K562 (cell line): ENCODE measurements at regions not wholly inside any gene's neighbourhood (a gene's known extent, or its start where the extent isn't known, plus 50 kb on each side); places are given as distances from the start of the nearest gene placed in this dataset.

ENCODE experiments used
- ATAC-seq: fragments of 200-7000 bp; cut with Tn5 transposase; 3 replicates; pipeline ENCODE4 v1.9.1; 2020; ENCODE audit warnings: moderate library complexity
- BruUV-seq: library from RNA; stranded (reverse); fragments of 400-500 nt; replicated peaks from 2 replicates; lab custom pipeline; 2021; lab: Mats Ljungman, UMichigan
- CTCF ChIA-PET: fragments of 300-600 bp; formaldehyde crosslinking; extraction: SDS; loops from one replicate; lab custom pipeline; 2021; ENCODE audit warnings: low intra/inter-chr PET ratio; lab: Yijun Ruan, JAX
- POLR2A ChIA-PET: fragments of 300-600, 350-650 bp; sonication (Branson Sonifier 250); formaldehyde crosslinking; extraction: SDS; loops from one replicate; lab custom pipeline; 2021; ENCODE audit warnings: antibody characterized with exemption, inconsistent platforms; lab: Yijun Ruan, JAX
- DNase-seq, 4 experiments: peaks; one replicate each; pipeline versions ENCODE4 v3.0.0 to v3.0.0-alpha.2; 2011 to 2018; ENCODE audit warnings: low spot score in 3 of 4, mixed read lengths in 3 of 4; ENCODE audit errors: extremely low read depth in 1 of 4
- FAIRE-seq: peaks from 2 replicates; lab custom pipeline; 2011; peaks lifted over from hg19 to GRCh38; lab: Jason Lieb, UNC
- H2AFZ ChIP-seq: 2 replicates; pipeline ENCODE4 v1.6.0; 2011; ENCODE audit warnings: low read depth, low read length, control low read depth, inconsistent platforms
- H3K27ac ChIP-seq: fragments of 200-600 bp; 3 replicates; pipeline ENCODE4 v1.8.0; 2011; ENCODE audit warnings: low read depth, mild to moderate bottlenecking, control low read depth, inconsistent platforms, low read length, moderate library complexity, mixed read lengths; ENCODE audit errors: extremely low read depth
- H3K27me3 ChIP-seq, 2 experiments: fragments of 300-600 bp in 1 of 2; 2 replicates in 1 of 2; 3 replicates in 1 of 2; pipeline versions ENCODE4 v1.6.0 to v1.8.0; 2011; ENCODE audit warnings: inconsistent platforms in 2 of 2, low read length in 2 of 2, mild to moderate bottlenecking in 1 of 2, mixed read lengths in 1 of 2, moderate library complexity in 1 of 2; ENCODE audit not compliant: control insufficient read depth in 2 of 2, insufficient read depth in 2 of 2
- H3K36me3 ChIP-seq: fragments of 300-600 bp; 3 replicates; pipeline ENCODE4 v1.8.0; 2011; ENCODE audit warnings: mild to moderate bottlenecking, low read length, inconsistent platforms; ENCODE audit not compliant: control insufficient read depth, insufficient read depth
- H3K4me1 ChIP-seq, 2 experiments: fragments of 200-600 bp in 1 of 2; replicated peaks in 1 of 2; 2 replicates in 1 of 2; 3 replicates in 1 of 2; pipeline versions ENCODE4 v1.5.1 to v1.8.0; 2011; ENCODE audit warnings: inconsistent platforms in 2 of 2, low read length in 2 of 2, mild to moderate bottlenecking in 1 of 2, mixed read lengths in 1 of 2, moderate library complexity in 1 of 2; ENCODE audit not compliant: control insufficient read depth in 2 of 2, insufficient read depth in 2 of 2
- H3K4me2 ChIP-seq: 2 replicates; pipeline ENCODE4 v1.6.1; 2011; ENCODE audit warnings: low read length, control low read depth, inconsistent platforms, mixed read lengths; ENCODE audit not compliant: insufficient read depth
- H3K4me3 ChIP-seq: fragments of 200-600 bp; sonication (generic), shearing (Covaris generic); 2 replicates; pipeline ENCODE4 v1.5.1; 2016; ENCODE audit warnings: control low read depth, inconsistent platforms
- H3K79me2 ChIP-seq: fragments of 200-600 bp; 3 replicates; pipeline ENCODE4 v1.8.0; 2011; ENCODE audit warnings: low read length, inconsistent platforms; ENCODE audit not compliant: control insufficient read depth, insufficient read depth
- H3K9ac ChIP-seq, 2 experiments: 2 replicates each; pipeline versions ENCODE4 v1.6.0 to v1.6.1; 2011; ENCODE audit warnings: low read depth in 2 of 2, low read length in 2 of 2, control low read depth in 1 of 2, inconsistent platforms in 1 of 2, mild to moderate bottlenecking in 1 of 2, mixed read lengths in 1 of 2; ENCODE audit not compliant: insufficient read depth in 1 of 2
- H3K9me1 ChIP-seq: one replicate; pipeline ENCODE4 v1.6.0; 2011; ENCODE audit warnings: inconsistent platforms, mild to moderate bottlenecking, low read length, moderate library complexity; ENCODE audit not compliant: control insufficient read depth, insufficient read depth
- H3K9me3 ChIP-seq: replicated peaks from 2 replicates; pipeline ENCODE4 v1.5.1; 2011; ENCODE audit warnings: low read depth, low read length, inconsistent platforms; ENCODE audit not compliant: control insufficient read depth, insufficient read depth
- H4K20me1 ChIP-seq: replicated peaks from 2 replicates; pipeline ENCODE4 v1.6.1; 2011; ENCODE audit warnings: low read length, inconsistent platforms, mixed read lengths; ENCODE audit not compliant: control insufficient read depth, insufficient read depth
- AFF4 ChIP-seq: sonication (generic); formaldehyde crosslinking; IDR thresholded peaks from 2 replicates; pipeline ENCODE4 v1.8.0; 2023; ENCODE audit warnings: mild to moderate bottlenecking, missing genetic modification reagents
- CCNT2 ChIP-seq: IDR thresholded peaks from 2 replicates; pipeline ENCODE4 v1.6.1; 2011; ENCODE audit warnings: borderline replicate concordance, low read depth, mild to moderate bottlenecking, moderate library complexity, mixed read lengths, low read length; ENCODE audit not compliant: insufficient read length; ENCODE audit errors: extremely low read depth
- CHD2 ChIP-seq: IDR thresholded peaks from 2 replicates; pipeline ENCODE4 v1.6.1; 2011; ENCODE audit warnings: low read depth, low read length
- CREB3 ChIP-seq: fragments of 450-650 bp; conservative IDR thresholded peaks from 2 replicates; pipeline ENCODE4 v1.6.1; 2016; ENCODE audit warnings: missing genetic modification characterization, low read depth, mild to moderate bottlenecking, missing compliant biosample characterization, moderate library complexity
- E2F3 ChIP-seq: fragments of 250-450 bp; sonication (Bioruptor Pico); IDR thresholded peaks from 2 replicates; pipeline ENCODE4 v1.4.0; 2020; ENCODE audit warnings: mild to moderate bottlenecking
- JUNB ChIP-seq: fragments of 450-650 bp; formaldehyde crosslinking; conservative IDR thresholded peaks from 2 replicates; pipeline ENCODE4 v1.4.0; 2020; ENCODE audit warnings: mild to moderate bottlenecking
- LEF1 ChIP-seq: fragments of 450-650 bp; IDR thresholded peaks from 2 replicates; pipeline ENCODE4 v1.6.1; 2016; ENCODE audit warnings: mild to moderate bottlenecking
- NR2C2 ChIP-seq, 2 experiments: fragments of 200-800 bp in 1 of 2; sonication (Bioruptor generic) in 1 of 2; sonication (generic) in 1 of 2; formaldehyde crosslinking in 1 of 2; IDR thresholded peaks; 2 replicates each; pipeline versions ENCODE4 v1.6.1 to v1.8.0; 2016 to 2022; ENCODE audit warnings: mild to moderate bottlenecking in 1 of 2, missing compliant biosample characterization in 1 of 2, missing genetic modification characterization in 1 of 2, missing genetic modification reagents in 1 of 2
- PURB ChIP-seq: sonication (generic); formaldehyde crosslinking; IDR thresholded peaks from 2 replicates; pipeline ENCODE4 v1.9.0; 2021; ENCODE audit warnings: low read depth, mild to moderate bottlenecking, missing genetic modification reagents
- RHOXF2B ChIP-seq: fragments of 250-450 bp; sonication (Bioruptor Pico); conservative IDR thresholded peaks from 2 replicates; pipeline ENCODE4 v1.5.1; 2021
- TAF15 ChIP-seq: fragments of 200-400 bp; formaldehyde crosslinking; IDR thresholded peaks from 2 replicates; pipeline ENCODE4 v1.6.1; 2017; ENCODE audit warnings: mild to moderate bottlenecking, low read depth, low read length, moderate library complexity
- ZHX1 ChIP-seq: fragments of 150-350 bp; conservative IDR thresholded peaks from 2 replicates; pipeline ENCODE4 v1.6.1; 2014; ENCODE audit warnings: low read length
- ZNF121 ChIP-seq: sonication (generic); formaldehyde crosslinking; conservative IDR thresholded peaks from 2 replicates; pipeline ENCODE4 v1.8.0; 2022; ENCODE audit warnings: missing genetic modification reagents
- ZNF134 ChIP-seq: fragments of 250-450 bp; sonication (Bioruptor Pico); conservative IDR thresholded peaks from 2 replicates; pipeline ENCODE4 v1.4.0; 2020
- ZNF584 ChIP-seq: fragments of 200-800 bp; sonication (Bioruptor generic); IDR thresholded peaks from 2 replicates; pipeline ENCODE4 v1.6.1; 2016; ENCODE audit warnings: low read depth, mild to moderate bottlenecking, missing genetic modification characterization, missing compliant biosample characterization
- WGBS: fragments of 100-300 bp; shearing (Covaris generic); methylation state at CpG from one replicate; pipeline ENCODE4 v1.1.6; 2016; ENCODE audit warnings: low coverage, mixed read lengths; ENCODE audit not compliant: insufficient coverage; ENCODE audit errors: missing lambda C conversion rate; 5-methylcytosine and 5-hydroxymethylcytosine counted together
- in situ Hi-C: fragments of 300-500 bp; cut with MboI; formaldehyde crosslinking; loops from 4 replicates; pipeline ENCODE4 v1.15.0; 2018; ENCODE audit warnings: inconsistent platforms, mixed read lengths
- intact Hi-C: fragments of 100-400 bp; cut with micrococcal nuclease; formaldehyde crosslinking; loops from 2 replicates; pipeline ENCODE4 v1.14.2; 2022

GRCh38 chr16:76941113-76941512, 249.9 kb upstream of the MON1B start:
- H3K36me3 ChIP-seq, result no peaks in the 10 kb centered on the region
- H3K9ac ChIP-seq, result no peak overlapping the region
- H3K27me3 ChIP-seq, result no peaks in the 10 kb centered on the region
- H3K9me1 ChIP-seq, result no peaks in the 10 kb centered on the region
- BruUV-seq, result no TSS peak
- H3K4me2 ChIP-seq, result no peak overlapping the region
- 0% methylated on average over 1 of the region's 1 CpG for WGBS
- ChIA-PET CTCF (no interaction called here), POLR2A (no interaction called here)
- no peak overlapping the region for H3K27ac ChIP-seq
- no peaks in the 10 kb centered on the region for H4K20me1 ChIP-seq
- DNase-seq (no peak), FAIRE-seq (no peak), ATAC-seq (no peak)
- H3K4me3 ChIP-seq, result no peak overlapping the region
- intact Hi-C loops, result no loop called here
- no peaks in the 10 kb centered on the region for H3K4me1 ChIP-seq
- in situ Hi-C loops, result no loop called here
- no peaks in the 10 kb centered on the region for H3K9me3 ChIP-seq
- H2AFZ ChIP-seq, result no peak overlapping the region
- H3K79me2 ChIP-seq, result no peaks in the 10 kb centered on the region
- TF ChIP-seq TAF15, result no peak
- no peak for TF ChIP-seq ZHX1
- no peak for TF ChIP-seq CHD2
- no peak for TF ChIP-seq ZNF584
- TF ChIP-seq PURB, result no peak
- TF ChIP-seq ZNF134 (CRISPR knock-in tag), result no peak
- no peak for TF ChIP-seq E2F3 (CRISPR knock-in tag)
- TF ChIP-seq LEF1, result no peak
- TF ChIP-seq JUNB (CRISPR knock-in tag), result no peak
- no peak for TF ChIP-seq ZNF121 (CRISPR knock-in tag)
- no peak for TF ChIP-seq CCNT2
- no peak for TF ChIP-seq NR2C2 (CRISPR knock-in tag; IDR thresholded peaks at IDR 0.05)
- no peak for TF ChIP-seq NR2C2 (tag; IDR thresholded peaks at IDR 0.05)
- TF ChIP-seq RHOXF2B (CRISPR knock-in tag), result no peak
- TF ChIP-seq AFF4 (CRISPR knock-in tag), result no peak
- TF ChIP-seq CREB3 (tag), result no peak
